GM21529 (cell line): ENCODE measurements at regions not wholly inside any gene's neighbourhood (a gene's known extent, or its start where the extent isn't known, plus 50 kb on each side); places are given as distances from the start of the nearest gene placed in this dataset.
A peak's percentile ranks its signal among the peaks of the same experiment; 100 is the strongest.

ENCODE experiments used
- ATAC-seq: cut with Tn5 transposase; IDR thresholded peaks from one replicate; pipeline ENCODE4 v1.9.1; 2021; ENCODE audit not compliant: unreplicated experiment

DNA sequence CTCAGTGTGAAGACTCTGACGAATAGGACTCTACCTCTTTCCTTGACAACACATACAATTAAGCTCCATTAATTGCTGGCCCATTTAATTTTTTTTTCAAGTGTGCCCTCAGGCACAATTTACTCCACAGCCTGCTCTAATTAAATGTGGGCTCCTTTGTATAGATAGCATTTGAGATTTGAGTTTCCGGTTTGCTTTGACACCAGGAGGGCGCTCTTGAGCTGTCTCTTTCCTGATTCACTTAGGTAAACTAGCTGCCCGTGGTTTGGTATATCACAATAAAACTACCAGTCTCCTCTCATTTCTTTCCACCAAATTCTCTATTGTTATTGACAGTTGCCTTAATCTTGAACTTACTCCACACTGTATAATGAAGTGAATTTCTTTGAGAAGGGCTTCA, 666.0 kb downstream of the DSC3 start:
- ATAC-seq: no peak

DNA sequence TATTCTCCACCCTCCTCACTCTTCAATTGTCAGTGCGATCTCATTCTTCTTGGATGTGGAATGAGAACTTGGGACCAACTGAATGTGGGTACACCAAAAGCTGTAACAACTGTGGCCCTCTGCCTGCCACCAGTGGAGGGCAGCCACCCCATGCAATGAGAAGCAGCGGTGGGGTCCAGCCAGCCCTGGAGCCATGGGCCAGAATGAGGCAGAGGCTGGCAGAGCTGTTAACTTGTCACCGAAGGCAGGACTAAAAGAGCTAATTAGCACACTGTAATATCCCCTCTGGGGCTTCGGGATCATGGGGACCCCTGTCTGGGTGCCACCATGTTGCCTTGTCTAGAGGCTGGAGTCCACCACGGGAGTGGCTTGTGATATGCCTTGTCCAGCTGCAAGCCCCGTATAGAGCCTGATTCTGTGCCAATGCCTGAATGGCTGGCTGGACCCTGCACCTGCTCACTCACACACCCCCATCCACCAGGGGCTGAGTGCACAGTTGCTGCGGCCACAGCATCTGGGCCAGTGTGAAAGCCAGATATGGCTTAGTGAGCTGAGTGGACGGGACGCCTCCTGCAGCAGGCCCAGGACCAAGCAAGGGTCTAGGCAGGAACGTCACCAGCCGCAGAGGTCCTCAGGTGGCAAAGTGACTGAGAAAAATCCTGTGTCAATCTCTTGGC, 680.5 kb downstream of the DSC3 start:
- no peak for ATAC-seq

DNA sequence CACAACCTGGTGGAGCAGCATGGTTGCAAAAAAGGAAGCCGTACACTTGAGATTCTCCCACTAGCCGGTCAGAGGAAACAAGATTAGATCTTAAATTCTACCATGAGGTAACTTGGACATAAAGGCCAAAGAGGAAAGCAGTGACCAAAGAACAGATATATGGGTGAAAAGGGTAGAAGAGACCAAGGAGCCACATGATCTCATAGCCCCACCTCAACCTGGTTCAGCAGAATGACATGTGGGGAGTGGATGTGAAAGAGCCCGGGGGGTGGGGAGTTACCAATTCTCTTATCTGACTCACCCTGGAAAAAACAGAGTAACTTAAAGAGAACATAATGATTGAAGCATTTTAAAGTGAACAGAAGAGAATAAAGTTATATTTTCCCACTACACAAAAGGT, 683.0 kb downstream of the DSC3 start:
- no peak for ATAC-seq

DNA sequence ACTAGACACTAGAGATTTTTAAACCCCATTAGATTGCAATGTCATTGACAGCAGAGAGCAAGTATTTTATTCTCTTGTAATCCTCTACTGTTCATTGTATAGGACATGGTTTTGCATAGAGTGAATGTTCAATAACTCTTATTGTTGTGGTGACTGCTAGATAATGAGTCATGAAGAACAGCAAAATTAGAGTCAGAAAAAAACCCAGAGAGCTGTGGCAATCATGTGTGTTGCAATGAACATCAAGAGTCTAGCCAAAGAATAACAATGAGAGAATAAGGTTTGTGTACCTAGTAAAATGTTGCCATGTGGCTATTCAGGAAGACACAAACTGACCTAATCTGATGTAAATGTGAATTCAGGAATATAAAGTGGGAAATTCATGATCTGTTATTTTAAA, 684.0 kb downstream of the DSC3 start:
- ATAC-seq: no peak

GRCh38 chr18:30352551-30353168, 689.9 kb downstream of the DSC3 start:
- no peak for ATAC-seq

- ATAC-seq: no peak
Observed at GRCh38 chr18:30350263-30350662, 692.3 kb downstream of the DSC3 start.

DNA sequence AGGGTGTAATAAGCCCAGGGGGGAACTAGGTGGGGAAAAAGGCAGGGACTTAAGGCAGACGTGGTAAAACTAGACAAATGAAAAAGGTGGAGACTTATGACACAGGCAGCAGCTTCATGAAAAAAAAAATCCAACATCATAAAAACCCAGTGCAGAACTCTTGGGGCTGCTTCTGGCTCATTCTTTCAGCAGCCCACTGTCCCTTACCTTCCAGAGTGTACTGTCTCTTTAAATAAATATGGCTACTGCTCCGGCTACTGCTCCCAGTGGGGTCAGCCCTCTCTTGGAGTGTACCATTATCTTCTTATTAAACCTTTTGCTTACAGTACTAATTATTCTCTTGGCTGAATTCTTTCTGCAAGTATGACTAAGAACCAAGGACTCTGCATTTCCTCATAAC, 699.5 kb downstream of the DSC3 start:
- no peak for ATAC-seq

DNA sequence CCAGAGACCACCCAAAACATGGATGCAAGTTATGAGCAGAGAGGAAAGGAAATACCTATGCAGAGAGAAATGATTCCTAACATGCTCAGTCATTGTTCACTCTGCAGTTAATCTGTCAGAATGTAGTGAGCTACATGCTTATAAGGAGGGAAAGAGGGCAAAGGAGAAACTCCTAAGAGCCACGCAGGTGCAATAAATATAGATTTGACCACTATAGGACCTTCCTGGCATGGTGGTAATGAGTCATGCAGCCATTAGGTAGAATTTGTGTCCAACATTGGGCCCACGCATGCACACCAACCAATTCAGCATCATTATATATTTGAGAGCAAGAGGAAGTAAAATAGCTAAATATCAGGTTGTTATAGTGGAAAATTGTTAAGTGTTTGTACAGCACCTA, 699.9 kb downstream of the DSC3 start:
- ATAC-seq: no peak

GRCh38 chr18:30334781-30335180, 707.8 kb downstream of the DSC3 start:
- no peak for ATAC-seq

- no peak for ATAC-seq
Observed at GRCh38 chr18:30333310-30333709, 709.2 kb downstream of the DSC3 start.

DNA sequence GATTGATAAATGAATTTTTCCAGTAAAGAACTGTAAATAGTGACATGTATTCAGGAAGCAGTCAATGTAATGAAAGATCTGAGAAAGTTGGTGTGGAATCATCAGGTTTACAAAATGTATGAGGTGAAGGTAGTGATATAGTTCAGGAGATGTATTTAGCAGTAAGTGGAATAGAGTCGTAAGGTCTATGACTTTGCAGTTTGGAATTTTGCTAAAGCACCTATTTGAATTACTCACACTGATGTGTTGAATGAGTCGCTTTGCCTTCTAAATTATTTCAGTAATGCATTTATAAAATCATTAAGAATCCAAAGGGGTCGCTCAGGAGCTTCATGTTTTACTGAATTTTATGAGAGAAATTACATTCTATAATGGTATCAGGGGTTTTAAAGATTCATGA, 713.7 kb downstream of the DSC3 start:
- ATAC-seq: no peak

- ATAC-seq: no peak
Observed at GRCh38 chr18:30302181-30302580, 740.4 kb downstream of the DSC3 start.

DNA sequence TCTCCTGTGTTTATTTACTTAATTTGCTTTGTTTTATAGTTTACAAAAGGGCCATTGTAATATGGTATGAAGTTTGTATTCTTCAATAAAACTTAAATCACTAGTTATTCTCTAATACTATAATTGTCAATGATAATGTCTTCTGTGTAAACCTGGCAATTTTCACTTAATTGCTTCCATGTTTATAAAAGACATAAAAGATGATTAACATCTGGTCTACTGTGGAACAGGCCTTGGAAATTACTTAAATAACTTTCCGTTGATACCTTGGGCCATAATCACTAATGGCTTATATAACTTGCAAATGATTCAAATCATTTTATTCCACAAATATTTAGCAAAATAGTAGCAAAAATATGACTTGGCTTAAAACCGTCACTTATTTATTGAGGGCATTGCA, 743.8 kb downstream of the DSC3 start:
- no peak for ATAC-seq

- no peak for ATAC-seq
Observed at GRCh38 chr18:30288662-30289414, 753.7 kb downstream of the DSC3 start.

DNA sequence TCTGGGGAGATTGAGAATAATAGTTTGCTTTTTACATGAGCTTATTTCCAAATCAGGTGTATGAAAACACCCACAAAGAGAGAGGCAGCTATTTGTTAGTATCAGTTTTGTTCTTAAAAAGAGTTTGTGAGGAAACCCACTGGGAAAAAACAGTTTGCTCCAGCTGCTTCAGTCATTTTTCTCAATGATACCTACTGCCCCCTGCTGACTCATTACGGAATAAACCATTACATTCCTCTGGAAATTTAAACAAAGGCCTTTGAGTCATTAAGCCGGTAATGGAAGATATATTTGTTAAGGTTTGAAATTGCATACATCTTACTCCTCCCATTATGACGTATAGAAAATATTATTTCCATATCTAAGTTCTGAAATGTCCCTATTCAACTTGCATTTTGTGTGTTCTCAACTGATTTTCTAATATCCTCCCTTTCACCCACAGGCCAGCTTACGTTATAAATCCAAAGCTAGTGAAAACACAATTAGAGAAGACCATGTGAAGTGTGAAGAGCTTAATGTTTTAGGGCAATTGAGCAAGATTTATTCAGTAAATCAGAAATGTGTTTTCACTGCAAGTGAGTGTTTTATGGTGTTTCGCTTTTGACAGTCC, 761.6 kb downstream of the DSC3 start:
- peak; percentile 57 for ATAC-seq

DNA sequence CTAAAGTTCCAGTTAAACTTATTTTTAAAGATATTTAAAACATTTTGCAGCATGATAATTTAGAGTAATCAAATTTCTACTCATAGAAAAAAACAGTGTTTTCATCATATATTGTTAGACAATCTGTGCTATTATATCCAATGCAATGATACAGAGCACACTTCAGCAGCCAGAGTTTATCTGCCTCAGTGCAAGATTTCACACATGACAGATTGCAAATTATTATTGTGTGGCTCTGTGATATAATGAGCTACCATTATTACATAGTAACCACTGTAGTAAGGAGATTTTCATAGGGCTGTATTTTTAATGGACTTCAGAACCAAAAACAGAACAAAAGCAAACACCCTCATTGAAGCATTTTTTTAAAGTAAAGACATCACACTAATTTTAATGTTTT, 762.4 kb downstream of the DSC3 start:
- ATAC-seq: no peak

- ATAC-seq: no peak
Observed at GRCh38 chr18:30277676-30278075, 764.9 kb downstream of the DSC3 start.

DNA sequence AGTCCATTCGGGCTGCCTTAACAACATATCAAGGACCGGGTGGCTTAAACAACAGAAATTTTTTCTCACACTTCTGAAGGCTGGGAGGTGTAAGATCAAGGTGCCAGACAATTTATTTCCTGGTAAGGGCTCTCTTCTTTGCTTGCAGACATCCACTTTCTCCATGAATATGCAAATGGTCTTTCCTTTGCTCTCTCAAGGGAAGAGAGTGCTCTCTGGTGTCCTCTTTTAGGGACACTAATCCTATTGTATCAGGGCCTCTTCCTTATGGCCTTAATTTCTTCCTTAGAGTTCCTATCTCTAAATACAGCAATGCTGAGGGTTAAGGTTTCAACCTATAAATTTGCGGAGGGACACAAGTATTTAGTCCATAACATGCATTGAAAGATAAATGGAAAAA, 770.8 kb downstream of the DSC3 start:
- ATAC-seq: no peak

- ATAC-seq: no peak
Observed at GRCh38 chr18:30265190-30265589, 777.4 kb downstream of the DSC3 start.

- ATAC-seq: no peak
Observed at GRCh38 chr18:30254331-30254730, 788.2 kb downstream of the DSC3 start.

- no peak for ATAC-seq
Observed at GRCh38 chr18:30248056-30248455, 794.5 kb downstream of the DSC3 start.
